ENCODE measurements at regions not wholly inside any gene's neighbourhood (a gene's known extent, or its start where the extent isn't known, plus 50 kb on each side); places are given as distances from the start of the nearest gene placed in this dataset.

DNA sequence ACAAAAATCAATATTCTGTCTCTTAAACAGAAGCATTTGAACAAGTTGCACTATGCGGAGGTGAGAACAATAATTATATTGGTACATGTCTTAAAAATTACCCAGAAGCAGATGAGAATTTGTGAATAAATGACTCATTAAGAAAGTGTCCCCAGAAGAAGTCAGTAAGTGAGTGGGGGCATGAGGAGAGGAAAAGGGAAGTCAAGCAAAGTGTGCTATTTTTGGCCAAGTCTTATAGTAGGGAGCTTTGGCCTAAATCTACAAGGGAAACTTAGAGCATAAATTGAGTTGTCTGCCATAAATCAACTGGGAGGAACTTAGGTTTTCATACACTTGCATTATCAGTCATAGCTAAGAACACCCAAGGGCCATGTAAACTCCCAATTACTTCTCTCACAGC lies 86.9 kb upstream of the SATB1 start:
- 84% methylated on average over 1 of the region's 1 CpG for WGBS
- Histone ChIP-seq H3K27me3 (ENCODE audit: control insufficient read depth in 4 of 4, insufficient read depth in 4 of 4, low read length in 3 of 4) (no peaks in the 10 kb centered on the region), H3K9me3 (ENCODE audit: control insufficient read depth in 4 of 4, low read length in 3 of 4) (no peaks in the 10 kb centered on the region), H3K36me3 (ENCODE audit: control insufficient read depth in 4 of 4, insufficient read depth in 3 of 4, low read depth in 1 of 4, low read length in 3 of 4) (no peaks in the 10 kb centered on the region), H3K9ac (ENCODE audit: low read depth in 1 of 2, low read length in 2 of 2) (no peak overlapping the region), H3K4me1 (ENCODE audit: control insufficient read depth in 4 of 4, insufficient read depth in 4 of 4, low read length in 3 of 4) (no peaks in the 10 kb centered on the region), H3K27ac (ENCODE audit: low read depth in 1 of 2, low read length in 2 of 2) (no peak overlapping the region), H3K4me3 (ENCODE audit: low read depth in 1 of 3, low read length in 3 of 3) (no peak overlapping the region)
- DNase-seq (ENCODE audit: low spot score) = no peak
- no peak for TF ChIP-seq GABPA (IDR thresholded peaks at IDR 0.05 in 1 of 2, conservative IDR thresholded peaks at IDR 0.05 in 1 of 2)
- no peak for TF ChIP-seq EGR1 (IDR thresholded peaks at IDR 0.05; ENCODE audit: low read depth in 2 of 2)
- no peak for TF ChIP-seq HNF4A (conservative IDR thresholded peaks at IDR 0.05)
- TF ChIP-seq, protein P1, sequence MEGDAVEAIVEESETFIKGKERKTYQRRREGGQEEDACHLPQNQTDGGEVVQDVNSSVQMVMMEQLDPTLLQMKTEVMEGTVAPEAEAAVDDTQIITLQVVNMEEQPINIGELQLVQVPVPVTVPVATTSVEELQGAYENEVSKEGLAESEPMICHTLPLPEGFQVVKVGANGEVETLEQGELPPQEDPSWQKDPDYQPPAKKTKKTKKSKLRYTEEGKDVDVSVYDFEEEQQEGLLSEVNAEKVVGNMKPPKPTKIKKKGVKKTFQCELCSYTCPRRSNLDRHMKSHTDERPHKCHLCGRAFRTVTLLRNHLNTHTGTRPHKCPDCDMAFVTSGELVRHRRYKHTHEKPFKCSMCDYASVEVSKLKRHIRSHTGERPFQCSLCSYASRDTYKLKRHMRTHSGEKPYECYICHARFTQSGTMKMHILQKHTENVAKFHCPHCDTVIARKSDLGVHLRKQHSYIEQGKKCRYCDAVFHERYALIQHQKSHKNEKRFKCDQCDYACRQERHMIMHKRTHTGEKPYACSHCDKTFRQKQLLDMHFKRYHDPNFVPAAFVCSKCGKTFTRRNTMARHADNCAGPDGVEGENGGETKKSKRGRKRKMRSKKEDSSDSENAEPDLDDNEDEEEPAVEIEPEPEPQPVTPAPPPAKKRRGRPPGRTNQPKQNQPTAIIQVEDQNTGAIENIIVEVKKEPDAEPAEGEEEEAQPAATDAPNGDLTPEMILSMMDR (IDR thresholded peaks at IDR 0.05; ENCODE audit: low read depth, low read length, missing input control) = no peak

GRCh38 chr3:18510947-18511346 lies 85.8 kb upstream of the SATB1 start:
- no peaks in the 10 kb centered on the region for H3K36me3 ChIP-seq (ENCODE audit: control insufficient read depth in 4 of 4, insufficient read depth in 3 of 4, low read depth in 1 of 4, low read length in 3 of 4)
- H3K9ac ChIP-seq (ENCODE audit: low read depth in 1 of 2, low read length in 2 of 2) = no peak overlapping the region
- TF ChIP-seq FOXA2 (IDR thresholded peaks at IDR 0.05) (no peak), YY1 (IDR thresholded peaks at IDR 0.05) (no peak)
- TF ChIP-seq, protein P2, sequence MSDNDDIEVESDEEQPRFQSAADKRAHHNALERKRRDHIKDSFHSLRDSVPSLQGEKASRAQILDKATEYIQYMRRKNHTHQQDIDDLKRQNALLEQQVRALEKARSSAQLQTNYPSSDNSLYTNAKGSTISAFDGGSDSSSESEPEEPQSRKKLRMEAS (IDR thresholded peaks at IDR 0.05) = no peak
- TF ChIP-seq, protein P3, sequence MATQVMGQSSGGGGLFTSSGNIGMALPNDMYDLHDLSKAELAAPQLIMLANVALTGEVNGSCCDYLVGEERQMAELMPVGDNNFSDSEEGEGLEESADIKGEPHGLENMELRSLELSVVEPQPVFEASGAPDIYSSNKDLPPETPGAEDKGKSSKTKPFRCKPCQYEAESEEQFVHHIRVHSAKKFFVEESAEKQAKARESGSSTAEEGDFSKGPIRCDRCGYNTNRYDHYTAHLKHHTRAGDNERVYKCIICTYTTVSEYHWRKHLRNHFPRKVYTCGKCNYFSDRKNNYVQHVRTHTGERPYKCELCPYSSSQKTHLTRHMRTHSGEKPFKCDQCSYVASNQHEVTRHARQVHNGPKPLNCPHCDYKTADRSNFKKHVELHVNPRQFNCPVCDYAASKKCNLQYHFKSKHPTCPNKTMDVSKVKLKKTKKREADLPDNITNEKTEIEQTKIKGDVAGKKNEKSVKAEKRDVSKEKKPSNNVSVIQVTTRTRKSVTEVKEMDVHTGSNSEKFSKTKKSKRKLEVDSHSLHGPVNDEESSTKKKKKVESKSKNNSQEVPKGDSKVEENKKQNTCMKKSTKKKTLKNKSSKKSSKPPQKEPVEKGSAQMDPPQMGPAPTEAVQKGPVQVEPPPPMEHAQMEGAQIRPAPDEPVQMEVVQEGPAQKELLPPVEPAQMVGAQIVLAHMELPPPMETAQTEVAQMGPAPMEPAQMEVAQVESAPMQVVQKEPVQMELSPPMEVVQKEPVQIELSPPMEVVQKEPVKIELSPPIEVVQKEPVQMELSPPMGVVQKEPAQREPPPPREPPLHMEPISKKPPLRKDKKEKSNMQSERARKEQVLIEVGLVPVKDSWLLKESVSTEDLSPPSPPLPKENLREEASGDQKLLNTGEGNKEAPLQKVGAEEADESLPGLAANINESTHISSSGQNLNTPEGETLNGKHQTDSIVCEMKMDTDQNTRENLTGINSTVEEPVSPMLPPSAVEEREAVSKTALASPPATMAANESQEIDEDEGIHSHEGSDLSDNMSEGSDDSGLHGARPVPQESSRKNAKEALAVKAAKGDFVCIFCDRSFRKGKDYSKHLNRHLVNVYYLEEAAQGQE (IDR thresholded peaks at IDR 0.05) = no peak
- no peaks in the 10 kb centered on the region for H3K9me3 ChIP-seq (ENCODE audit: control insufficient read depth in 4 of 4, low read length in 3 of 4)
- 87% methylated on average over 3 of the region's 3 CpGs for WGBS
- H3K4me3 ChIP-seq (ENCODE audit: low read depth in 1 of 3, low read length in 3 of 3) = no peak overlapping the region
- H3K27me3 ChIP-seq (ENCODE audit: control insufficient read depth in 4 of 4, insufficient read depth in 4 of 4, low read length in 3 of 4) = no peaks in the 10 kb centered on the region
- H3K4me1 ChIP-seq (ENCODE audit: control insufficient read depth in 4 of 4, insufficient read depth in 4 of 4, low read length in 3 of 4) = no peaks in the 10 kb centered on the region
- DNase-seq (ENCODE audit: low spot score) = no peak
- no peak overlapping the region for H3K27ac ChIP-seq (ENCODE audit: low read depth in 1 of 2, low read length in 2 of 2)

DNA sequence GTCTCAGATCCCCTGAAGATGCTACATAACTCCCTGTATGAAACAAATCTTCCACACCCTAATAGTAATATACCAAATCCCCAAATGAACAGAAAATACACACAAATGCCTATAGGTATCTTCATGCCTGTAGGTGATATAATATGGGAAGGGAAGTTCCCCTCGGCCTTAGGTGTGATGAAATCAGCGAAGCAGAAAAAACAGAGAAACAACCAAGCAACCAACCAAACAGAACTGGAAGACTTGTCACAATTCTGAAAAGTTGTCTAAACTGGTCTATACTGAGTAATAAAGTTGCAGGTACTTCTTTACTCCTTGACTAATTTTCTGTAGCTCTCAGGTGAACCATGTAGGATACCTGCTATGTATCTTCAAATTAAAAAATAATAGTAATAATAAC lies 82.2 kb upstream of the SATB1 start:
- no peaks in the 10 kb centered on the region for H3K27me3 ChIP-seq (ENCODE audit: control insufficient read depth in 4 of 4, insufficient read depth in 4 of 4, low read length in 3 of 4)
- TF ChIP-seq FOXA2 (IDR thresholded peaks at IDR 0.05) = no peak
- no peak for TF ChIP-seq NR2F2 (IDR thresholded peaks at IDR 0.05)
- TF ChIP-seq EGR1 (IDR thresholded peaks at IDR 0.05; ENCODE audit: low read depth in 2 of 2) = no peak
- TF ChIP-seq, protein P1 (IDR thresholded peaks at IDR 0.05; ENCODE audit: low read depth, low read length, missing input control) = no peak
- TF ChIP-seq SP1 (IDR thresholded peaks at IDR 0.05) = no peak
- 80% methylated on average over 2 of the region's 2 CpGs for WGBS

More for the DNA sequence above, 82.2 kb upstream of the SATB1 start:
- no peak overlapping the region for H3K27ac ChIP-seq (ENCODE audit: low read depth in 1 of 2, low read length in 2 of 2)
- H3K4me3 ChIP-seq (ENCODE audit: low read depth in 1 of 3, low read length in 3 of 3) = no peak overlapping the region
- DNase-seq (ENCODE audit: low spot score) = no peak
- no peak overlapping the region for H3K9ac ChIP-seq (ENCODE audit: low read depth in 1 of 2, low read length in 2 of 2)
- no peaks in the 10 kb centered on the region for H3K36me3 ChIP-seq (ENCODE audit: control insufficient read depth in 4 of 4, insufficient read depth in 3 of 4, low read depth in 1 of 4, low read length in 3 of 4)
- H3K4me1 ChIP-seq (ENCODE audit: control insufficient read depth in 4 of 4, insufficient read depth in 4 of 4, low read length in 3 of 4) = no peaks in the 10 kb centered on the region
- no peaks in the 10 kb centered on the region for H3K9me3 ChIP-seq (ENCODE audit: control insufficient read depth in 4 of 4, low read length in 3 of 4)

All from liver (tissue), 8 donors.